Spleen (tissue), 7 donors: ENCODE measurements at regions not wholly inside any gene's neighbourhood (a gene's known extent, or its start where the extent isn't known, plus 50 kb on each side); places are given as distances from the start of the nearest gene placed in this dataset.

Experiments
- POLR2AphosphoS5 ChIP-seq, 3 donors: sonication (generic); formaldehyde crosslinking; IDR thresholded peaks; one replicate each; pipeline ENCODE4 v1.5.1; 2017; ENCODE audit warnings: antibody characterized with exemption in 3 of 3
- TF ChIP-seq, protein P1 (sequence below), 11 experiments: fragments of 200-600 bp in 7 of 11; fragments of 450-650 bp in 4 of 11; sonication (generic) in 4 of 11; IDR thresholded peaks in 8 of 11; conservative IDR thresholded peaks in 3 of 11; 1 replicate in 7 of 11; 2 replicates in 4 of 11; pipeline versions ENCODE4 v1.4.0 to v1.8.0; 2016 to 2021; ENCODE audit warnings: antibody characterized with exemption in 11 of 11, inconsistent platforms in 4 of 11, mild to moderate bottlenecking in 1 of 11
- donor health status: DM: no; HTN: no; CAD: no; lungs with moderate emphysema.
- donor health status: DM: no; HTN: no; CAD: no.
- donor health status: DM: no; HTN: no; CAD: no.

DNA sequence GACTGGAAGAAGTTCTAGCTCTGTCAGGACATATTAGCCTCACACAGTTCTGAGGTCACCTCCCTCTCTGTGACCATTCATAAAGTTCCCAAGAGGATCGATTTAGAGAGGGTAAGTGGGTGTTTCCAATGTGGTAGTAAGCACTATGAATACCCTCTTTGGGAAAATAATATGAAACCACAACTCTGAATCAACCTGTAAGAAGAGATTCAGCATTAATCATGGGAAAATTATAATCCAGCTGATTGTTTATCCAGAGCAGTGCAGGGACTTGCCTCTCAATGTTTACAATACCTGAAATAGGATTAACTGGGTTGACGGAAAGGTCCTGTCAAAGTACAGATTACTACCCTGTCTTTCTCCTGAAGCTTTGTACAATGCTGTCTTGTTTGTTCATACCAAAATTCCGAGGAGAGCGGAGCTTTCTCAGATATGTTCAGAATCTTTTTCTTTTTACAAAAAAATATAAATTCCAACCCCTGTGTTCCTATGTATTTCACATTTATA lies 302.9 kb upstream of the DPPA4 start:
- TF ChIP-seq, protein P1, sequence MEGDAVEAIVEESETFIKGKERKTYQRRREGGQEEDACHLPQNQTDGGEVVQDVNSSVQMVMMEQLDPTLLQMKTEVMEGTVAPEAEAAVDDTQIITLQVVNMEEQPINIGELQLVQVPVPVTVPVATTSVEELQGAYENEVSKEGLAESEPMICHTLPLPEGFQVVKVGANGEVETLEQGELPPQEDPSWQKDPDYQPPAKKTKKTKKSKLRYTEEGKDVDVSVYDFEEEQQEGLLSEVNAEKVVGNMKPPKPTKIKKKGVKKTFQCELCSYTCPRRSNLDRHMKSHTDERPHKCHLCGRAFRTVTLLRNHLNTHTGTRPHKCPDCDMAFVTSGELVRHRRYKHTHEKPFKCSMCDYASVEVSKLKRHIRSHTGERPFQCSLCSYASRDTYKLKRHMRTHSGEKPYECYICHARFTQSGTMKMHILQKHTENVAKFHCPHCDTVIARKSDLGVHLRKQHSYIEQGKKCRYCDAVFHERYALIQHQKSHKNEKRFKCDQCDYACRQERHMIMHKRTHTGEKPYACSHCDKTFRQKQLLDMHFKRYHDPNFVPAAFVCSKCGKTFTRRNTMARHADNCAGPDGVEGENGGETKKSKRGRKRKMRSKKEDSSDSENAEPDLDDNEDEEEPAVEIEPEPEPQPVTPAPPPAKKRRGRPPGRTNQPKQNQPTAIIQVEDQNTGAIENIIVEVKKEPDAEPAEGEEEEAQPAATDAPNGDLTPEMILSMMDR (IDR thresholded peaks at IDR 0.05 in 8 of 11, conservative IDR thresholded peaks at IDR 0.05 in 3 of 11): no peak
- no peak for TF ChIP-seq POLR2AphosphoS5 (IDR thresholded peaks at IDR 0.05)
